ENCODE measurements at regions not wholly inside any gene's neighbourhood (a gene's known extent, or its start where the extent isn't known, plus 50 kb on each side); places are given as distances from the start of the nearest gene placed in this dataset.
"Not testable (repeated sequence)": the region's sequence is repeated elsewhere in the genome, so short reads cannot be mapped to it uniquely, and the experiment has no call there.

- not testable (repeated sequence) for DNase-seq
Observed at GRCh38 chr11:3437441-3437840, 58.5 kb upstream of the ZNF195 start.

GRCh38 chr11:3434976-3435375 lies 56.0 kb upstream of the ZNF195 start:
- DNase-seq: no peak

GRCh38 chr11:3429191-3429590 lies 50.2 kb upstream of the ZNF195 start:
- not testable (repeated sequence) for DNase-seq
